GM18907 (cell line): ENCODE measurements at regions not wholly inside any gene's neighbourhood (a gene's known extent, or its start where the extent isn't known, plus 50 kb on each side); places are given as distances from the start of the nearest gene placed in this dataset.

Experiments used
- ATAC-seq: cut with Tn5 transposase; IDR thresholded peaks from one replicate; pipeline ENCODE4 v1.9.1; 2021; ENCODE audit warnings: mild to moderate bottlenecking, moderate library complexity; ENCODE audit not compliant: unreplicated experiment

DNA sequence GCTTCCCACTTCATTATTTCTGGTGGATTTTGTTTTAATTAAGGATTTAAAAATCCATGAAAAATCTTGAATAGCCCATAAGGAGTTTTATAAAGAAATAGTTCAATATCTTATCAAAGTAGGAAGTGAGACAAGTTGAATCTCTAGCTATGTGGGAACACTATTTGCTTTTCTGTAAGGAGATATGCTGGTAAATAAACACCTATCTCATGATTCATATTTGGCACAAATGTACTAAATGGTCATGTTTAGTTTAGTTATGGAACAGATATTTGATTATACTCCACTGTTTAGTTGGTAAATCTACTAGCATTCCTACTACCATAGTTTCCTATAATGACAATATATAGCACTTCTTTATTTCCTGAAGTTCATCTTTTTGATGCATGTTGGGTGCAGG lies 239.9 kb upstream of the CEP162 start:
- no peak for ATAC-seq

DNA sequence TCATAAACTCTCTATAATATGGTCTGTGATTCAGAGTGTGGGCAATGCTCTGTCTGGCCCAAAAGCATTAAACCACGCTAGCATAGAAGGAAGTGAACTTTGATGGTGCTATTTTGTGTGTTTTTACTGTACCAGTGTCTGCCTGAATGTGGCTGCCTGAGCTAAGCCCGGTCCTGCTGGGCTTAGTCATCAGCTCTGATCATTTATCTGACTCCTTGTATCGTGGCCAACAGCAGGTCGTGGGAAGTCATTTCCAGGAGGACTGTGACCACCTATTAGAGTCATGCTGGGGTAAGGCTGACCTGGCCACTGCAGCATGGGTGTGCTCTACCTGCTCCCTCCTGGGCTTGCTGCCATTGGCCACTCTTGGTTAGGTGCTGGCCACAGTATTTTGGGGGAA lies 239.1 kb upstream of the CEP162 start:
- ATAC-seq, result no peak

DNA sequence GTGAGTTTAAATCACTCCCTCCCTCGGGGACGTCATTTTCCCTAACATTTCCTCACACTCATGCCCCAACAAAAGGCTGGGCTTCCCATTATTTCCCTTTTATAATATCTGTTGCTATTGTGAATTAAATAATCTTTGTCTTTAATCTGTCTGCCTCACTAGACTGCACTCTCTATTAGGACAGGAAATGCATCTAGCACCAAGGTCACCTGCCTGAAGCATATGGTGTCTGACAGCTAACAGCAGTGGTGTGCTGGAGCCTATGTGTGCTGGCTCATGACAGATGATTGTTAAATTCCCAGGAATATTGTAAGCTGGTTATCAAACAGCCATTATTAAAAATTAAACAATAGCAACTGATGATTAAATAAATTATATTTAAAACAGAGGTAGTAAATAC lies 237.0 kb upstream of the CEP162 start:
- ATAC-seq, result no peak

DNA sequence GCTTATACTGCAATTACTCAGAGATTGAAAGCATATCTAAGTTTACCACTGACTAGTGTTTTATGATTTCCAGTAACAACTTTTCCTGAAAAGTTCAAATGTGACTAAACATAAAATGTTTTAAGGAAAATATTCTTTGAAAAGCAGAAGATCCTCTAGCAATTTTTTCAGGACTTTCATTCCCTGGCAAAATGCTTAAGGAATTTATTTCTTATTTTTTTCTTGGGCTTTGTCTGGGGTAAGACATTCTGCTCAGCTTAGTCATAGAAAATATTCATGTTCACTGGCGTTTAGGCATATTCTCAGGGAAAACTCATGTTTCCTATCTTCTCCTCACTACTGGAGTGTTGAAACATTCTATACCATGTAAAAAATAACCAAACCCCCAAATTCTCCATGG lies 235.3 kb upstream of the CEP162 start:
- ATAC-seq, result no peak

DNA sequence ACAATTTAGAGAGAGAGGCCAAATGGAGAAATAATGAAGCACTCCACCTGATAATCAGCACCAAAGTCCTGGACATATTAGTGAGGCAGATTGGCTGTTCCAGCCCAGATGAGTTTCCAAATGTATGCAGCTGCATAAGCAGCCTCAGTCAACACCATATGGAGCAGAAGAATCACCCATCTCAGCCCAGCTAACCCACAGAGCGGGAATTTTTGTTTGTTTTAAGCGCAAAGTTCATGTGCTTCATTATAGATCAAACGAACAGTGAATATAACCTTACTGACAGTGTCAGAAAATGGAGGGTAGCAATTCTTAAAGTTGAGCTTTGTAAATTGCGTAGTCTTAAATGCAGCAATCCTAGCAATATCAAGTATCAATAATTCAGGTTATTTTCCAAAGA lies 234.0 kb upstream of the CEP162 start:
- ATAC-seq, result no peak

DNA sequence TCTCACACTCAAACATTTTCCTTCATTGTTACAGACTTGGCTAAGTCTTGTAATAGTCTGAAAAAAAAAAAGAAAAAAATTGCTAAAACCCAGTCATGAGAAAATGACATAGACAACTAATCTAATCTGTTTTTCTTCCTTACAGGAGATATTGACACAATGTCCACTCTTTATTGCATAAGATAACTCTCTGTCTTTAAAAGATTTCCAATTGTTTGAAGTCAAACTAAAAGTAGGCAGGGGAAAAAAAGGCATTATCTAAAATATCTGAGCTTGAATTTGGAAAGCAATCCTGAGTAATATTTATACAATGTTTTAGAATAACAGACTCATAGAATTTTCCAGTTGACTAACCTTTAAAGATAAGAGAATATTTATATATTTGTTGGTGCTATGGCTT lies 233.0 kb upstream of the CEP162 start:
- ATAC-seq, result no peak

DNA sequence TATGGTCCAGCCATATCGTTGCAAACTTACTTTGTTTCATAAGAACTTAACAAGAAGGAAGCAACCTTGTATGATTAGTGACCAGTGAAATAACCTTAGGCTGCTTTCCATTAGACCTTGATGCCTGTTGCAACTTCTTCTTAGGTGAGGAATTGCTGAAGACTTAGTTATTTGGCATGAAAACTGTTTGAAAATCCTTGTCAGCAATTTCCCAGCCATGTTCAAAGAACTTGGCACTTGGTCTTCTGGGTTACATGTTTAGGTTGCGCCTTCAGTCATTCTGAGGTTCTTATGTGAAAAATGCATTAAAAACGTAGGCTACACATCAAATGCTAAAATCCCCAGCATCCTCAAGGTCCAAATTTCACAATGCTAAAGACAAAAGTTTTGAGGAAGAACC lies 232.0 kb upstream of the CEP162 start:
- no peak for ATAC-seq

DNA sequence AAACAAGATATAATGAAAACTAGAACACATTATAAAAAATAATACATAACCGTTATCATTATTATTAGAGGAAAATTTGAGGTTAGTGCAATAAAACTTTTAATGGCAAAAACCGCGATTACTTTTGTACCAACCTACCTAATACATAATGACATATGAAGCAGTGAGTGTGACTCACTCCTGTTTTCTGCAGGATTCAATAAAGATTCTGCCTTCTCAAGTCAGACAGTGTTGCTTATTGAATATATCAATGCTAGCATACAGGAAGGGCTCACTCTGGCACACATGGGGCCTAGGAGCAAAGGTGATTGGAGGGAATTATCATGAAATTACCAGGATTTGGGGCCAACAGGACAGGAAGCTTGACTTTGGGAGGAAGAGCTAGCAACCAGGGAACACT lies 230.8 kb upstream of the CEP162 start:
- no peak for ATAC-seq

DNA sequence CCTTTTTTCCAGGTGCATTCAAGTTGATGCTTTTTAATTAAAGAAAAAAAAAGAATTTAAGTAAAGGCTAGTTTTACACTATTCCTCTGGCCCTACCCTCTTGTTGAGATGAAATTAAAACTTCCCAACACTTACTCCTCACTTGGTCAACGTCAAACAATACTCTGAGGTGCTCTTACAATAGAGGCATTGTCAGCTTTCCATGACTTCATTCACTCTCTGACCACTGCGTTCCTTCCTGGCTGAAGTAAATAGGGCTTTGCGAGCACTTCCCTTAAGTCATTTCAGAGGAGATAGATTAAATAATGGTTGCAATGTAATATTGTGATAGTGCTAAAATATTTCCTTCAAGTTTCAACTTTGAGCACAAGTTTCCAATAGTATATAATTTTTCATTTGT lies 229.8 kb upstream of the CEP162 start:
- no peak for ATAC-seq

DNA sequence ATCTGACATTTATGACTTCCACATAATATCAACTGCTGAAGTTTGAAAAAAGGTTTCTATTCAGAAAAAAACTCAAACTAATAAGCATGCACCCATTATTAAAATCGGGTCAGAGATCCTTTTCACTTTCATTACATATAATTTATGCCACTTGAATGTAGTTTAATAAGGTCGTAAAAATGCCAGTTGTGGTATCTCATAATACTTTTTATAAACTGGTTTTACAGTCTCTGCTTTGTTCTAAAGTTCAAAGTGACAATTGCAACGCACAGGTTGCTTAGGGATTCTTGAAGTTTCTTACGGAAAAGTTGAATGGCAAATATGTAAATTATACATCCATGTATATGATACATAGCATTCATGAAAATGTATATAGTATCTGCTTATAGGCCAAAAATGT lies 229.4 kb upstream of the CEP162 start:
- no peak for ATAC-seq

DNA sequence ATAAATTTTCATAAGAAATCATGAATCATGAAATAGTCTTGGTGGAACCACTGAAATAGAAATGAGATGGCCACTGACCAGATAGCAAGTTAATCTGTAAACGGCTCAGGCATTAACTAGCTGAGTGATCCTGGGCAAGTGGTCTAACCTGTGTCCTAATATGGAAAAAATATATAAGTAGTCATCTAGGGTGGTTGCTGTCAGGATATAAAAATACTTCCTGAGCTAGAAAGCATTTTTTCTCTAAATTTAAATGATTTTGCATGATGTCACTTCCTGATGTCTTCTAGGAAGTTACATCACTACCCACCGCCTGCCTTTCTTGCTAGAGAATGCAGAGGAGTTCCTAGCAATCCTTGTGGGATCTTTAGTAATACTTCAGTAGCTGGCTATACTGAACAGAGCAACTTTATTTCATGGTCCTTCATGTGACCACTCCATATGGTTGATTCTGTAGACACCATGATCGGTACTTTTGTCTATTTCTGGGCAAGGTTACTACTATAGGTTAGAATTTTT lies 228.1 kb upstream of the CEP162 start:
- ATAC-seq, result no peak

DNA sequence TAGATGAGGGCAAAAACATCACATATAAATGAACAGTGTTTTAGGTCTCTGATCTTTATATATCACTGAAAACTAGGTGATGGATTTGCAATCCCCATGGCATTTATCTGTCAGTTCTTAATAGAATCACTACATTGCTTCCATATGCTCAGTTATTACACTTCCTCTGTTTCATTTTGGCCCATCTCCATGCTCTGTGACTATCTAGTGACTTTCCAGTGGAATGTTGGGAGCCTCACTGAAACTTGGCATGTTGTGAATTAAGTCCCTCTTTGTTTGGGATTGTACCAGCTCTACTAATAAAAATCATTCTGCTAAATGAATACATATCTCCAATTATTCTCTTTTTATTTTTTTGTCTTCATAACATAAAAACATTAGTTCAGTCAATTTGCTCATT lies 226.1 kb upstream of the CEP162 start:
- ATAC-seq, result no peak

DNA sequence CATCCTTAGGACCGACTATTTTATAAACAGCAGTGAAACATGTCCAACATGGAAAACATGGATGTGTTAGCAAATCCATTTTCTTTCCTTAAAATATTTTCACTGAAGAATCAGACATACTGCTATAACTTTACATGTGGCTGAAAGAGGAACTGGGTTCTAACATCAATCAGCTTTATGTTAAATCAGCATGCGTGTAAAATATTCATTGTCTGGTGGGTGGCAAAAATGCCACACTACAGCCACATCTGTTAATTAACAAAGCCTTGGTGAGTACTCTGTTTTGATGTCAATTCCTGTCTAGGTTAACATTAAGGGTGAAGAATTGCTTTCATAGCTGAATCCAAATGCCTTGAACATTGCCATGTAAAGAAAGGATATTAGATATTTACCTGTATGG lies 222.6 kb upstream of the CEP162 start:
- no peak for ATAC-seq

DNA sequence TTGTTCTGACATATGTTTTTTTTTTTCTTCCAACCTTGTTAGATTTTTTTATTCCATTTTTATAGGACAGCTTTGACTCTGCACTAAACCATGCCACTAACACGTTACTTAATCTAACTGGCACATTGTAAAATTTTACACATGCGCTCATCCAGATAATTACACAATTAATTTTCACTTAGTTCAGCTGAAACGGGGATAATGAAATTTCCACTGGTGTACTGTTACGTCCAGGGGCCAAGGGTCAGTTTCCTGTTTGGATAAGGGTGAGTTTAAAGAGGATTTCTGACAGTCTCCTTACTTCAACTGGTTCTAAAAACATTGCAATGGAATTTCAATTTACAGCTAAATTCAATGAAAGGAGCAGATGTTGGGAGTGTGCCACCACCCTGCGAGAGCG lies 221.8 kb upstream of the CEP162 start:
- ATAC-seq, result no peak

DNA sequence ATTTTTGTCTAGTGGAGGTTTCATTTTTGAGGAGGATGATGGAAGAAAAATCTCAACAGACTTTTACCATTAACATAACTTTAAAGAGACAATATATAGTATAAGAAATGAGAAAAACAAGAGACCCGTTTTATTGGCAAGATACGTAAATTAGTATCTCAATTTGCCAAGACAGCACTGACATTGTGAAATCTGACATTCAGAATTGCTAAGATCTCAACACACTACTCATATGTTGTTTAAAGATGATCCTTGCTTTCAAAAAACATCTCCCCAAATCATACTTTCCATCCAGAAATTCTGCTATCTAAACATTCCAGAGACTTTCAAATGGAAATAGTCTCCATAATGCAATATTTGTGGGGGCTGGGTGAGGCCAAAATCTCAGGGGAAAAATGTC lies 220.9 kb upstream of the CEP162 start:
- no peak for ATAC-seq

DNA sequence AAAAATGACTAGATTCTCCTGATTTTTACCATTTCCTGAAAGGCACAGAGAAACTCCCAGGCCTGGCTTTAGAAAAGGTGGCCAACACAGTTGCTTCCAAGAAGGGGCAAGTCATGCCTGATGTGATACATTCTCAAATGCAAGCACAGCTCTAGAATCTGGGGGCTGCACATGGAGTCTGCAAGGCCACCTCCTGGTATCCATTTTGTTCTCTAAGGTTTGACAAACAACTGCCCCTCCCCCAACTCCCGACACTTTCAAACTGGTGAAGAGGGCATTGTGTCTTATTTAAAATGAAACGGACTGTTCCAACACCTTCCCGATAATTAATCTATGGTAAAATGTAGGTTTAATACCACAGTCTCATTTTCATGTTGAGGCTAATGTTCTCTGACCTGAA lies 220.2 kb upstream of the CEP162 start:
- no peak for ATAC-seq

DNA sequence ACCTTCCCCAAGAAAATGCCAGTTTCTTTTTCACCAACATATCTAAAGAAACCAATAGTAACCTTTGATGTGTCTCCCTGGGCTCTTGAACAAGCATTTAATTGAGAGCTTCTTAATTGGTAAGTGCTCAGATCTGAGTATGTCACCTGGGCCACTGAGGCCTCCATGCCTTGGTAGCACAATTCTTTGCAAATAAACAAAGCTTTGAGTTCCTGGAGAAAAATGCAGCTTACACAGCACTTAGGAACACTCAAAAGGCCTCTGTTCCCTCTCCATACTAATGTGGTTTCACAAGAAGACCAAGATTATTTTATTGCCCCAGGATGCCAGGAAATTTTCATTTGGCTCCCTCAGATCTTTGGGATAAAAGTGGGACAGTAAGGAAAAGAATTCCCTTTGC lies 217.6 kb upstream of the CEP162 start:
- no peak for ATAC-seq

DNA sequence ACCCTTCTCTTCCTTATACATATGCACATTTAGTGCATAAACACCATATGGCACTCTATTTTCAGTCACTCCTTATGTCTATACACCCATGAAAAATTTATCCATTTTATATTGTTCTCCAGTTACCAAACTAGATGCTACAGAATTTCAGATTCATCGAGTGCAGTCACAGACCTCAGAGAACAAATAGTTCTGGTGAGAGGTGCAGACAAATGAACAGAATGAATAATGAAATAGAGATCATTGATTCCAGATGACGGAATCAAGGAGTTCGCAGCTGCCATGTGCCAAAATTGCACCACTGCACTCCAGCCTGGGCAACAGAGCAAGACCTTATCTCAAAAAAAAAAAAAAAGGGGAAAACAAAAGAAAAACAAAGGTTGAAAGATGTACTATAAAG lies 214.8 kb upstream of the CEP162 start:
- no peak for ATAC-seq

DNA sequence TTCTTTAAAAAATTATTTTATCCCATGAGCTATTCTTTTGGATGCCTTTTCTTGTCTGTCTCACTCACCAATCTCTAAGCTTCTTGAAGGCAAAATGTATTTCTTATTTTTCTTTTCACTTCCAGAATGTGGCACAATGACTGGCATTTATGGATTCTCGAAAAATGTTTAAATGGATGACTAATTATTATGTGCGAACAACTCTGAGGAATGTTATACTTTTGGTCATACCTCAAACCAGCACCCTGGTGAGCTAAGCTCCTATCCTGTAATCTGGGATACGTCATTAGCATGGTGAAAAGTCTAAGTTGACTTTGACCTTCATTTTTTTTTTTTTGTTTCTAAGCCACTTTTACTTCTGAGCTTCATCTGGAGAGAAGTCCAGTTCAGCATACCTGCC lies 214.0 kb upstream of the CEP162 start:
- no peak for ATAC-seq

DNA sequence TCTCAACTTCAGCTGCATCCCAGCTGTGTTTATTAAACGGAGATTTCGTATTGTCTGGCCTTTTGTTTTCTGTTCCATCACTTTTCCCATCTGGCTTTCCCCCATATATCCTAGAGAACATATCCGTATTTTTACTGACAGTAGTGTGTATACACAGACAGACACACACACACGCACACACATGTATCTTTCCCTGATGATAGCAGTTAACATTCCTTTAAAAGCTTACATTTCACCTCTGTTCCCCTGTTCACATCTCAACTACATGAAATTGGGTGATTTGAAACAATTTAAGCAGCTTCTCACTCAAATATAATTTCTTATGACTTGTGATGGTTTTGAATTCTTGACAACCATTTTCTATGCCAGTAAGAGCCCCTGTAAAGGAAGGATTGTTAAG lies 207.1 kb upstream of the CEP162 start:
- no peak for ATAC-seq

DNA sequence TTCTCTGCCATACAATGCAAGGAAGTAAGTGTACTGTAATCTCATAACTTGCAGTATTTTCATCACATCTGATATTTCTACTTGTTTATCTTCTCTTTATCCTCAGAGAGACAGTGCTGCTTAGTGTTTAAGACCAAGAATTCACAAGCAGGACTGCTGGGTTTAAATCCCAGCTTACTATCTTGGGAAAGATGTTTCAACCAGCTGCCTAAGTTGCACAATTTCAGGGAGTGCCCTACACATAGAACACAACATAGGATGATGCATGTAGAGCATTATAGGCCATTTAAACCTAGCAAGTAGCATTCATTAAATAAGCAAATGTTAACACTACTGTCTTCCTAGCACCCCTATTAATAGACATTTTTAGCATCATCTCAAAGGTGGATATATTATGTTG lies 205.2 kb upstream of the CEP162 start:
- no peak for ATAC-seq

DNA sequence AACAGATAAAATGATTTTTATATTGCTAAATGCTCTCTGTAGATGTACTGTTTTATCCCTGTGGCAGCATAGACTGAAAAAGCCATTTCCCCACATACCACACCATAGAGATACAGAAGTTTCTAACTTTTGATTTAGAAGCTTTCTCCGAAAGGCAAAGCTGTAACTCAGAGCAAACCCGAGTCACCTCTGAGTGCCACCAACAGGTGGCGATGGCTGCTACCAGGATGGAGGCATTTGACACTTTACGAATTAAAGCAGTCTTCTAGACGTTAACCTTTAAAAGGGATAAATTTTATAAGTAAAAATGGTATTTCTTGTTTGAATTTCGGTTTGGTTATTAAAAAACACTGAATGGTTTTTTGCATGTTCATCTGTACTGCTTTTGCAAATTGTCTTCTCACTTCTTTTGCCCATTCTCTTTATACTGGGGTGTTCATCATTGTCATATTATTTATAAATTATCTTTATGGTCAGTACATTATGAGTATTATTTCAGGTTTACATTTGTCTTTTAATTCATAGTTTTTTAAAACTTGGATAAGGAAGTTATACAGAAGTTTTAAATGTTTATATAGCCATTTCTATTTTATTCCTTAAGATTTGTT lies 201.0 kb upstream of the CEP162 start:
- peak; percentile 79 for ATAC-seq

DNA sequence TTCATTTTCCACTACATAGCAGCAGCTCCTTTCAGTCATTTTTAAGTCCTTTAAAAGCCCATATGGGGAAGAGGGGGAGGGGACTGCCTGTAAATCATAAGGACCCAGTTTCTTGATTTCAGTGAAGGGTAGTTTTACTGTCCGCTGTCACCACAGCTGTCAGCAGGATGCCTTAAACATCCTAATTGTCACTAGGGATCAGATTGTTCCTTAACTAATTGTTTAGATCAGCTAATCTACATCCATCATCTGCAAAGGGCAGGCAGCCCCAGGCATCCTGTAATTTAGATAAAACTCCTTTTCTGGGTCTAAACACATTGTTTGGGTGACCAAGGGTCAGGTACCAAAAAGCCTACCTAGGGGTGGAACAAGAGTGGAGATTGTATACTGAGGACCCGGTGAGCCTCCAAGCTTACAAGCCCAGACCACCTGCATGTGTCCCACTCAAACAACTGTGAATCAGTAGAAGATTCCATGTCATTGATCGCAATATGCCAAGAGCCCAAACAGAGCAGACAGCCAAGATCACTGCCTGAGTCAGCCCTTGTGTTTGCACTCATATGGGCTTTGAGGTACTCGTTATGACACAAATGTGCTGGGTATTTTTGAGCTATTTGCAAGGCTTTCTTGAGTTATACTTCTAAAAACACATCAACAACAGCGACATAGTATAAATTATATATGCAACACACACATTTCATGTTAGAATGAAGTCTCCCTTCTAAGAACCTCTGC lies 198.7 kb upstream of the CEP162 start:
- no peak for ATAC-seq
